Body of pancreas (tissue), 4 donors: ENCODE measurements at regions not wholly inside any gene's neighbourhood (a gene's known extent, or its start where the extent isn't known, plus 50 kb on each side); places are given as distances from the start of the nearest gene placed in this dataset.

Source experiments
- ATAC-seq: fragments of 150-250 bp; one replicate; pipeline ENCODE4 v1.9.1; 2016
- DNase-seq, 4 donors: peaks; one replicate each; pipeline ENCODE4 v3.0.0-alpha.2; 2019
- H3K27ac ChIP-seq, 4 donors: fragments of 200-600 bp; sonication (generic); 1 replicate in 3 of 4; 2 replicates in 1 of 4; pipeline versions ENCODE4 v1.5.1 to v1.6.1; 2016 to 2019; ENCODE audit warnings: mild to moderate bottlenecking in 1 of 4, mixed read lengths in 1 of 4, moderate library complexity in 1 of 4
- H3K27me3 ChIP-seq, 2 donors: fragments of 200-600 bp; sonication (generic); one replicate each; pipeline ENCODE4 v1.6.0; 2016; ENCODE audit warnings: mild to moderate bottlenecking in 1 of 2
- H3K36me3 ChIP-seq, 2 donors: fragments of 200-600 bp; sonication (generic); replicated peaks in 1 of 2; 2 replicates each; pipeline ENCODE4 v1.5.1; 2016; ENCODE audit warnings: low read depth in 2 of 2; ENCODE audit not compliant: insufficient read depth in 1 of 2
- H3K4me1 ChIP-seq: fragments of 200-600 bp; sonication (generic); one replicate; pipeline ENCODE4 v1.6.0; 2016
- H3K4me3 ChIP-seq, 2 donors: fragments of 200-600 bp; sonication (generic); 1 replicate in 1 of 2; 2 replicates in 1 of 2; pipeline ENCODE4 v1.5.1; 2016 to 2019
- H3K9me3 ChIP-seq, 3 donors: fragments of 200-600 bp; sonication (generic); 1 replicate in 2 of 3; 2 replicates in 1 of 3; pipeline ENCODE4 v1.5.1; 2016
- POLR2A ChIP-seq, 3 donors: fragments of 450-650 bp; IDR thresholded peaks; one replicate each; pipeline ENCODE4 v1.6.1; 2016; ENCODE audit warnings: antibody characterized with exemption in 3 of 3, mild to moderate bottlenecking in 2 of 3
- WGBS, 2 donors: methylation state at CpG; one replicate each; pipeline ENCODE4 v1.1.5; 2017; 5-methylcytosine and 5-hydroxymethylcytosine counted together
- intact Hi-C: fragments of 100-400 bp; cut with DNase I; formaldehyde crosslinking; loops from one replicate; pipeline ENCODE4 v1.15.1; 2023
- TF ChIP-seq, protein P1 (sequence below), 7 experiments: fragments of 450-650 bp in 4 of 7; fragments of 200-600 bp in 3 of 7; sonication (generic) in 3 of 7; IDR thresholded peaks; one replicate each; pipeline ENCODE4 v1.5.1; 2016 to 2019; ENCODE audit warnings: antibody characterized with exemption in 7 of 7

DNA sequence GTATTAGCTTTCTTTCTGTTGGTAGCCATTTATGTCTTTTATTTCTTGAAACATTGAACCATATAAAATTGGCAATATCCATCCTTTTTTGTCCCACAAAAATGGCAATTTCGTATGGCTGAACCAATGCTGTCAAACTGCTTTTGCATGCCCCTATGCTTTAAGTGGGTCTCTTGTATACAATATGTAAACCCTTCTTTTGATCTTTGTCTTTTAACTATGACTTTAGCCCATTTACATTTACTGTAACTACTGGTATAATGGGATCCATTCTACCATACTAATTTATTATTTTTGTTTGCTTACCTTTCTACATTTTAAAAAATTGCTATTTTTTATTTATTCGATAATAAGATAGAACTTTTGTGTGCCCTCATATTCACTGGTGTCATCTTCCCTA, 93.4 kb downstream of the TENT4A start:
- DNase-seq (no peak), ATAC-seq (no peak)
- H3K4me1 ChIP-seq: no peaks in the 10 kb centered on the region
- H3K36me3 ChIP-seq: no peaks in the 10 kb centered on the region
- TF ChIP-seq, protein P1, sequence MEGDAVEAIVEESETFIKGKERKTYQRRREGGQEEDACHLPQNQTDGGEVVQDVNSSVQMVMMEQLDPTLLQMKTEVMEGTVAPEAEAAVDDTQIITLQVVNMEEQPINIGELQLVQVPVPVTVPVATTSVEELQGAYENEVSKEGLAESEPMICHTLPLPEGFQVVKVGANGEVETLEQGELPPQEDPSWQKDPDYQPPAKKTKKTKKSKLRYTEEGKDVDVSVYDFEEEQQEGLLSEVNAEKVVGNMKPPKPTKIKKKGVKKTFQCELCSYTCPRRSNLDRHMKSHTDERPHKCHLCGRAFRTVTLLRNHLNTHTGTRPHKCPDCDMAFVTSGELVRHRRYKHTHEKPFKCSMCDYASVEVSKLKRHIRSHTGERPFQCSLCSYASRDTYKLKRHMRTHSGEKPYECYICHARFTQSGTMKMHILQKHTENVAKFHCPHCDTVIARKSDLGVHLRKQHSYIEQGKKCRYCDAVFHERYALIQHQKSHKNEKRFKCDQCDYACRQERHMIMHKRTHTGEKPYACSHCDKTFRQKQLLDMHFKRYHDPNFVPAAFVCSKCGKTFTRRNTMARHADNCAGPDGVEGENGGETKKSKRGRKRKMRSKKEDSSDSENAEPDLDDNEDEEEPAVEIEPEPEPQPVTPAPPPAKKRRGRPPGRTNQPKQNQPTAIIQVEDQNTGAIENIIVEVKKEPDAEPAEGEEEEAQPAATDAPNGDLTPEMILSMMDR (IDR thresholded peaks at IDR 0.05): no peak
- no peak for TF ChIP-seq POLR2A (IDR thresholded peaks at IDR 0.05)
- no peaks in the 10 kb centered on the region for H3K9me3 ChIP-seq
- H3K27ac ChIP-seq: no peak overlapping the region
- intact Hi-C loops: no loop called here
- WGBS, 2 donors: 54 to 60% methylated on average over 2 of the region's 2 CpGs
- H3K27me3 ChIP-seq: no peaks in the 10 kb centered on the region
- no peak overlapping the region for H3K4me3 ChIP-seq

DNA sequence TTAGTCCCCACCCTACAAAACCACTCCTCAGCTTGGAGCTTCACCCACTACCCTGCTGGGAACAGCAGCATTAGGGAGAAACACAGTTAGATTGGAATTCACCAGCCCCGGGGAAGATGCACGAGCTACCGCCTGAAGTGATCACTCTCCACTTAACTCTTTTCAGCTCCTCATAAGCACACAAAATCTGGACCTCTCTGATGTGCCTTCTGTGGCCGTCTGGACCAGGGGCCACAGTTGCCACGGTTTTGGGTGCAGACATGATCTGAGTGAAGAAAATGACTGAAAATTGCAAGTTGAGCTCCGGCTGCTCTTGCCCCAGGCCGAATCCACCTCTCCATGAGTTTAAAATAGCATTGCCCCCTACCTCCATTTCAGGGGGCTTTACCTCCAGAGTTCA, 95.2 kb downstream of the TENT4A start:
- Histone ChIP-seq H3K4me1 (peaks cover 11% of the 10 kb centered on the region), H3K36me3 (no peaks in the 10 kb centered on the region), H3K27me3 (no peaks in the 10 kb centered on the region), H3K9me3 (no peaks in the 10 kb centered on the region), H3K4me3 (no peak overlapping the region), H3K27ac (no peak overlapping the region)
- no peak for ATAC-seq
- TF ChIP-seq POLR2A (IDR thresholded peaks at IDR 0.05): no peak
- TF ChIP-seq, protein P1 (IDR thresholded peaks at IDR 0.05): no peak
- intact Hi-C loops: no loop called here
- DNase-seq: no peak
- WGBS, 2 donors: 71 to 83% methylated on average over 7 of the region's 7 CpGs

DNA sequence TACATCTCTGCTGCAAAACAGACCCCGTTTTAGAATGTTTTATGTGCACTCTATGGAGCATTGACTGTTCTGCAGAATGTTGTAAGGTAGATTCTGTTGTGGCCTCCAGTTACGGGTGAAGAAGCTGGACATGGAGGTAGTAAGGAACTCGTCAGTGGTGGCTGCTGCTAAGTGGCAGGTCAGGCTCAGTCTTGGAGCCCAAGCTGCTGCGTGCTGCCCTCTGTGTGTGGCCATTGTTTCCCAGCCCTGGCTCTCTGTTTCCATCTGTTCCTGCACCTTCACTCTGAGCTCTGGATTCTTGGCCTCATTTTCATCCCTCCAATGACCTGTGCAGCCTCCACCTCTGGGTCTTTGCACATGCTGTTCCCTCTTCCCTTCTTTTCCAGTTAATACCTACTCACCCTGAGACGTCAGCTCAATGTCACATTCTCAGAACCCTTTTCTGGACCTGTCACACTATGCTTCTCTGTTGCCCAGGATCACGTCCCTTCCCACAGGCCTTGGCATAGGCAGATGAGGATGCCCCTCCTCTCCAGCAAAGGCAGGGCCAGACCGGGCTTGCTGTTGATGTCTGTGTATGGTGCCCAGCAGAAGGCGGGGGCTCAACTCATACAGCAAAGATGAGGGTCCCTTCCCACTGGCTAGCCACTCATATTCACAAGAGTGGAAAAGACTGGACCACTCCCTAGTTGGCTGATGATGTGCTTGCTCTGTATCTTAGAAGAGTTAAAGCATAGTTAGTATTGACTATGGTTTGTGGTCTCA, 97.6 kb downstream of the TENT4A start:
- intact Hi-C loops: no loop called here
- Histone ChIP-seq H3K36me3 (no peaks in the 10 kb centered on the region), H3K27me3 (no peaks in the 10 kb centered on the region), H3K9me3 (no peaks in the 10 kb centered on the region), H3K4me3 (no peak overlapping the region), H3K4me1 (peaks cover 17% of the 10 kb centered on the region), H3K27ac (no peak overlapping the region)
- TF ChIP-seq, protein P1 (IDR thresholded peaks at IDR 0.05): no peak
- no peak for TF ChIP-seq POLR2A (IDR thresholded peaks at IDR 0.05)
- ATAC-seq (no peak), DNase-seq (no peak)
- WGBS, 2 donors: 88 to 91% methylated on average over 7 to 8 of the region's 8 CpGs

DNA sequence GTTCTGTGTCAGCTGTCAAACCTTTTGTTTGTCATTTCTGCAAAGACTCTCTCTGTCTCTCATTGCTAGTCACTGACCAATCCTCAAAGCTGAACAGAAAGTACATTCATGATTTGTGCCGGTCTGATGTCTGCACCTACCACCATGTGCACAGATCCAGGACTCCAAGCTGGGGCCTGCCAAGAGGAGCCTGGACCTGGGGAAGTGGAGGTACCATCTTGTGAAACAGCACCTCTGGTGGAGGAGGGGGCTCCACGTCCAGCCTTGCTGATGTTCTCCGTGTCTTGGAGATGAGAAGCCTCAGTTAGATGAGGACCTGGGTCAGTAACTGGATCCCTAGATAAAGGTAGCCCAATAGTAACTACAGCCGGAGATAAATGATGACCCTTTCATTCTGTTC, 98.9 kb downstream of the TENT4A start:
- ATAC-seq (no peak), DNase-seq (no peak)
- Histone ChIP-seq H3K4me1 (peaks cover 17% of the 10 kb centered on the region), H3K4me3 (no peak overlapping the region), H3K36me3 (no peaks in the 10 kb centered on the region), H3K27me3 (no peaks in the 10 kb centered on the region), H3K9me3 (no peaks in the 10 kb centered on the region), H3K27ac (no peak overlapping the region)
- intact Hi-C loops: no loop called here
- 74 to 83% methylated on average over 4 of the region's 4 CpGs for WGBS, 2 donors
- TF ChIP-seq, protein P1 (IDR thresholded peaks at IDR 0.05): no peak
- TF ChIP-seq POLR2A (IDR thresholded peaks at IDR 0.05): no peak
